HG03066 (cell line): ENCODE measurements at regions not wholly inside any gene's neighbourhood (a gene's known extent, or its start where the extent isn't known, plus 50 kb on each side); places are given as distances from the start of the nearest gene placed in this dataset.
"Not testable (repeated sequence)": the region's sequence is repeated elsewhere in the genome, so short reads cannot be mapped to it uniquely, and the experiment has no call there.

Source experiments
- ATAC-seq: cut with Tn5 transposase; IDR thresholded peaks from one replicate; pipeline ENCODE4 v1.9.1; 2021; ENCODE audit warnings: low read depth; ENCODE audit not compliant: unreplicated experiment

- ATAC-seq: not testable (repeated sequence)
These were observed 291.7 kb upstream of the ZNF322 start for GRCh38 chr6:26951211-26951610.

GRCh38 chr6:26956078-26956600 is 291.4 kb upstream of the PRSS16 start:
- ATAC-seq: not testable (repeated sequence)

GRCh38 chr6:26956601-26957184 is 290.8 kb upstream of the PRSS16 start:
- not testable (repeated sequence) for ATAC-seq

GRCh38 chr6:26957399-26958127 is 289.9 kb upstream of the PRSS16 start:
- ATAC-seq: not testable (repeated sequence)

GRCh38 chr6:26961236-26961635 is 286.3 kb upstream of the PRSS16 start:
- ATAC-seq: not testable (repeated sequence)

- ATAC-seq: no peak
These were observed 245.1 kb upstream of the PRSS16 start for GRCh38 chr6:27002447-27002846.

- ATAC-seq: no peak
These were observed 240.5 kb upstream of the PRSS16 start for GRCh38 chr6:27007020-27007419.

GRCh38 chr6:27008613-27009012 is 238.9 kb upstream of the PRSS16 start:
- not testable (repeated sequence) for ATAC-seq

- ATAC-seq: not testable (repeated sequence)
These were observed 233.4 kb upstream of the PRSS16 start for GRCh38 chr6:27014053-27014452.

- no peak for ATAC-seq
These were observed 230.8 kb upstream of the PRSS16 start for GRCh38 chr6:27016689-27017088.

- not testable (repeated sequence) for ATAC-seq
These were observed 229.1 kb upstream of the PRSS16 start for GRCh38 chr6:27018401-27018800.

- ATAC-seq: peak; percentile 86
These were observed 227.6 kb upstream of the PRSS16 start for GRCh38 chr6:27019651-27020552.

GRCh38 chr6:27020553-27020880 is 227.0 kb upstream of the PRSS16 start:
- ATAC-seq: no peak

GRCh38 chr6:27023664-27024063 is 223.8 kb upstream of the PRSS16 start:
- no peak for ATAC-seq

GRCh38 chr6:27025351-27025750 is 222.2 kb upstream of the PRSS16 start:
- ATAC-seq: no peak

GRCh38 chr6:27026361-27026760 is 221.1 kb upstream of the PRSS16 start:
- no peak for ATAC-seq

- ATAC-seq: no peak
These were observed 216.2 kb upstream of the PRSS16 start for GRCh38 chr6:27031302-27031701.

GRCh38 chr6:27038498-27038897 is 209.0 kb upstream of the PRSS16 start:
- no peak for ATAC-seq

GRCh38 chr6:27040244-27041042 is 207.1 kb upstream of the PRSS16 start:
- no peak for ATAC-seq

GRCh38 chr6:27043244-27043643 is 204.3 kb upstream of the PRSS16 start:
- no peak for ATAC-seq
